ENCODE measurements at regions not wholly inside any gene's neighbourhood (a gene's known extent, or its start where the extent isn't known, plus 50 kb on each side); places are given as distances from the start of the nearest gene placed in this dataset.

DNA sequence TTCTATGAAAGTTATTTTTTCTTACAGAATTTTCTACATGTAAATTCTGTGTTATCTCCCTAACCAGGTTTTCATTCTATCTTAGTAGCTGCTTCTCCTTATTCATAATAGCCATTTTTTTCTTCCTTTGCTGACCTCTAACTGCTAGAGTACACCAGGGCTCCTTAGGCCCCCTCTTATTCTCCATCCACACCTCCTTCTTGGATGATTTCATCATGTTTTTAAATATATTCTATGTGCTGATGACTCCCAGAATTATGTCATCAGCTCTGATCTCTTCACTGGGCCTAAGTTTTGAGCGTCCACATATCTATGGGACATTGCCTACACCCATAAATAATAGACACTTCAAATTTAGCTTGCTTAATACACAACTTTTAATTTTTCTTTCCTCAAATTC is 721.5 kb downstream of the SLC16A7 start:
- H3K23ac ChIP-seq (ENCODE audit: low read length), result no peak overlapping the region
- no peaks in the 10 kb centered on the region for H3K79me1 ChIP-seq (ENCODE audit: low read length)
- H3K56ac ChIP-seq (ENCODE audit: low read length), result no peak overlapping the region
- no peak overlapping the region for H2BK120ac ChIP-seq (ENCODE audit: low read depth, low read length)
- H3K27me3 ChIP-seq (ENCODE audit: insufficient read depth, low read length, poor library complexity), result no peaks in the 10 kb centered on the region
- DNase-seq, result no peak
- H2BK5ac ChIP-seq (ENCODE audit: low read length), result no peak overlapping the region
- no peak overlapping the region for H2AK5ac ChIP-seq (ENCODE audit: low read length)
- no peak overlapping the region for H3K18ac ChIP-seq (ENCODE audit: low read length)
- H3K4me2 ChIP-seq (ENCODE audit: low read length), result no peak overlapping the region
- H3K4ac ChIP-seq (ENCODE audit: low read depth, low read length), result no peak overlapping the region
- no peaks in the 10 kb centered on the region for H3K4me1 ChIP-seq (ENCODE audit: control insufficient read depth, low read depth, low read length)
- H3K9ac ChIP-seq (ENCODE audit: low read length), result no peak overlapping the region
- no peak overlapping the region for H4K5ac ChIP-seq (ENCODE audit: low read length)
- H3K27ac ChIP-seq (ENCODE audit: low read depth, low read length), result no peak overlapping the region
- H3K4me3 ChIP-seq (ENCODE audit: low read length), result no peak overlapping the region
- WGBS (ENCODE audit: extremely low coverage, insufficient coverage, low lambda C conversion rate), result no CpG with 5 or more reads among the region's 1 CpG
- H3K36me3 ChIP-seq (ENCODE audit: control insufficient read depth, insufficient read depth, low read length), result no peaks in the 10 kb centered on the region
- H3K79me2 ChIP-seq (ENCODE audit: control insufficient read depth, insufficient read depth, low read length), result no peaks in the 10 kb centered on the region
- H4K8ac ChIP-seq (ENCODE audit: low read depth, low read length), result no peak overlapping the region
- no peak overlapping the region for H2BK15ac ChIP-seq (replicated peaks; ENCODE audit: low read depth)

DNA sequence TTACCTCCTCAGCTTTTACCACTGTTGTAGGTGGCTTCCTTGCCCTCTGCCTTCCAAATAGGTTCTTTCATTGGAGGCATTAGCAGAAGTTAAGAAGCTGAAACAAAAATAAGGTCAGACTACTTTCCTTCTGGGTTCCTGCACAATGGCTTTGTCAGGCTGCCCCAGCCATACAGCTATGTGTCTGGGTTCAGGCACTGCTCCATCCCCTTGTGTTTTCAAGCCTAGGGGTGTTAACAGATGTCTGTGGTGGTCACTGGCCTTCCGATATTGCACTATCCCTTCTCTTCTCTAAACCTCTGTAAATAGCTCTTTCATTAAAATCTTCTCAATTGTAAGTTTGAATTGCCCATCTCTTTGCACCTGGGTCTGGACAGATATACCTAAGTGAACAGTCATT is 728.9 kb downstream of the SLC16A7 start:
- Histone ChIP-seq H3K79me1 (ENCODE audit: low read length) (no peaks in the 10 kb centered on the region), H3K4ac (ENCODE audit: low read depth, low read length) (no peak overlapping the region), H3K79me2 (ENCODE audit: control insufficient read depth, insufficient read depth, low read length) (no peaks in the 10 kb centered on the region), H3K4me3 (ENCODE audit: low read length) (no peak overlapping the region), H2BK5ac (ENCODE audit: low read length) (no peak overlapping the region), H3K4me2 (ENCODE audit: low read length) (no peak overlapping the region), H3K23ac (ENCODE audit: low read length) (no peak overlapping the region), H3K27ac (ENCODE audit: low read depth, low read length) (no peak overlapping the region), H4K5ac (ENCODE audit: low read length) (no peak overlapping the region), H3K36me3 (ENCODE audit: control insufficient read depth, insufficient read depth, low read length) (no peaks in the 10 kb centered on the region), H3K18ac (ENCODE audit: low read length) (no peak overlapping the region), H2AK5ac (ENCODE audit: low read length) (no peak overlapping the region), H3K4me1 (ENCODE audit: control insufficient read depth, low read depth, low read length) (no peaks in the 10 kb centered on the region), H4K8ac (ENCODE audit: low read depth, low read length) (no peak overlapping the region), H3K56ac (ENCODE audit: low read length) (no peak overlapping the region), H3K27me3 (ENCODE audit: insufficient read depth, low read length, poor library complexity) (no peaks in the 10 kb centered on the region), H2BK15ac (replicated peaks; ENCODE audit: low read depth) (no peak overlapping the region), H2BK120ac (ENCODE audit: low read depth, low read length) (no peak overlapping the region), H3K9ac (ENCODE audit: low read length) (no peak overlapping the region)
- WGBS (ENCODE audit: extremely low coverage, insufficient coverage, low lambda C conversion rate), result no CpG with 5 or more reads among the region's 1 CpG
- DNase-seq, result no peak

DNA sequence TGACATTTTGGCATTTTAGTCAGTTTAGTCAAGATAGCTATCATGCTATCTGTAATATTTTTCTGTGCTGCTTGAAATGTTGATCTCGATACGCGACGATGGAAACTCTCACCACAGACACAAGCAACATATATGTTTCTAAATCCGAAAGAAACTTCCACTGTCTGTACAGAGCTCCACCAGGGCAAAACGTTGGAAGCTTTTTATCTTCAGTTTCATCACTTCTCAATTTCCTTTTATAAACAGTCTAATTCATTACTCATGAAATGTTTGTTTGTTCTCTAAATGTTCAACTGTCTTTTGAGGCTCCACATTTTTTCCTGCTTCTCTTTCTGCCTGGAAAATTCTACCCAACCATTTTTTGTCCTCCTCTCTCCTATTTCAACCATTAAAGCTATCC is 737.6 kb downstream of the SLC16A7 start:
- no peaks in the 10 kb centered on the region for H3K27me3 ChIP-seq (ENCODE audit: insufficient read depth, low read length, poor library complexity)
- no peak overlapping the region for H2BK120ac ChIP-seq (ENCODE audit: low read depth, low read length)
- no peak overlapping the region for H3K4me2 ChIP-seq (ENCODE audit: low read length)
- H3K23ac ChIP-seq (ENCODE audit: low read length), result no peak overlapping the region
- no peak overlapping the region for H3K56ac ChIP-seq (ENCODE audit: low read length)
- H3K79me2 ChIP-seq (ENCODE audit: control insufficient read depth, insufficient read depth, low read length), result no peaks in the 10 kb centered on the region
- H3K9ac ChIP-seq (ENCODE audit: low read length), result no peak overlapping the region
- H2BK5ac ChIP-seq (ENCODE audit: low read length), result no peak overlapping the region
- no peak overlapping the region for H2AK5ac ChIP-seq (ENCODE audit: low read length)
- no peak overlapping the region for H2BK15ac ChIP-seq (replicated peaks; ENCODE audit: low read depth)
- no peak overlapping the region for H3K4me3 ChIP-seq (ENCODE audit: low read length)
- no peak overlapping the region for H3K18ac ChIP-seq (ENCODE audit: low read length)
- H4K5ac ChIP-seq (ENCODE audit: low read length), result no peak overlapping the region
- H3K36me3 ChIP-seq (ENCODE audit: control insufficient read depth, insufficient read depth, low read length), result no peaks in the 10 kb centered on the region
- H4K8ac ChIP-seq (ENCODE audit: low read depth, low read length), result no peak overlapping the region
- WGBS (ENCODE audit: extremely low coverage, insufficient coverage, low lambda C conversion rate), result no CpG with 5 or more reads among the region's 6 CpGs
- H3K4me1 ChIP-seq (ENCODE audit: control insufficient read depth, low read depth, low read length), result no peaks in the 10 kb centered on the region
- no peaks in the 10 kb centered on the region for H3K79me1 ChIP-seq (ENCODE audit: low read length)
- DNase-seq, result no peak
- H3K4ac ChIP-seq (ENCODE audit: low read depth, low read length), result no peak overlapping the region
- H3K27ac ChIP-seq (ENCODE audit: low read depth, low read length), result no peak overlapping the region

DNA sequence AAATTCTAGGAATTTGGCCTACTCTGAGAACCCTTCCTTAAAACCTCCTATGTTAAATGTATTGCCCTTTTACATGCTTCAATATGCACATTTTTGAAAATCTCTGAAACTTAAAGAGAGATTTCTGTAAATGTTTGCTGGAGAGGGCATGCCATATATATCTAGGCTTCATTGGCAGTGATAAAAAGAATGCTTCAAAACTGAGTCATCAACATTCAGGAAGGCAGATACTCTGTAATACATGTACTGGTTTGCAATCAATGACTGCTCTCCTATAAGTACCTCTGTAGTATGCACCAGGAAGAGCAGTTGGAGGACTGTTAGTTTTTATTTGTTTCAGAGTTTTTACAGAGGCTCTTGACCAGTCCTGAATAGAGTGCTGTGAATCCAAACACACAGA is 739.9 kb downstream of the SLC16A7 start:
- no peak overlapping the region for H3K27ac ChIP-seq (ENCODE audit: low read depth, low read length)
- H2BK120ac ChIP-seq (ENCODE audit: low read depth, low read length), result no peak overlapping the region
- H2BK15ac ChIP-seq (replicated peaks; ENCODE audit: low read depth), result no peak overlapping the region
- no peak overlapping the region for H3K4me3 ChIP-seq (ENCODE audit: low read length)
- H3K56ac ChIP-seq (ENCODE audit: low read length), result no peak overlapping the region
- no peak overlapping the region for H4K5ac ChIP-seq (ENCODE audit: low read length)
- no peaks in the 10 kb centered on the region for H3K36me3 ChIP-seq (ENCODE audit: control insufficient read depth, insufficient read depth, low read length)
- no peak overlapping the region for H2AK5ac ChIP-seq (ENCODE audit: low read length)
- no peak overlapping the region for H2BK5ac ChIP-seq (ENCODE audit: low read length)
- H3K9ac ChIP-seq (ENCODE audit: low read length), result no peak overlapping the region
- no peak overlapping the region for H3K23ac ChIP-seq (ENCODE audit: low read length)
- H3K4me2 ChIP-seq (ENCODE audit: low read length), result no peak overlapping the region
- DNase-seq, result peak; percentile 43
- H4K8ac ChIP-seq (ENCODE audit: low read depth, low read length), result no peak overlapping the region
- H3K79me2 ChIP-seq (ENCODE audit: control insufficient read depth, insufficient read depth, low read length), result no peaks in the 10 kb centered on the region
- H3K18ac ChIP-seq (ENCODE audit: low read length), result no peak overlapping the region
- H3K27me3 ChIP-seq (ENCODE audit: insufficient read depth, low read length, poor library complexity), result no peaks in the 10 kb centered on the region
- no peak overlapping the region for H3K4ac ChIP-seq (ENCODE audit: low read depth, low read length)
- no peaks in the 10 kb centered on the region for H3K4me1 ChIP-seq (ENCODE audit: control insufficient read depth, low read depth, low read length)
- H3K79me1 ChIP-seq (ENCODE audit: low read length), result no peaks in the 10 kb centered on the region

DNA sequence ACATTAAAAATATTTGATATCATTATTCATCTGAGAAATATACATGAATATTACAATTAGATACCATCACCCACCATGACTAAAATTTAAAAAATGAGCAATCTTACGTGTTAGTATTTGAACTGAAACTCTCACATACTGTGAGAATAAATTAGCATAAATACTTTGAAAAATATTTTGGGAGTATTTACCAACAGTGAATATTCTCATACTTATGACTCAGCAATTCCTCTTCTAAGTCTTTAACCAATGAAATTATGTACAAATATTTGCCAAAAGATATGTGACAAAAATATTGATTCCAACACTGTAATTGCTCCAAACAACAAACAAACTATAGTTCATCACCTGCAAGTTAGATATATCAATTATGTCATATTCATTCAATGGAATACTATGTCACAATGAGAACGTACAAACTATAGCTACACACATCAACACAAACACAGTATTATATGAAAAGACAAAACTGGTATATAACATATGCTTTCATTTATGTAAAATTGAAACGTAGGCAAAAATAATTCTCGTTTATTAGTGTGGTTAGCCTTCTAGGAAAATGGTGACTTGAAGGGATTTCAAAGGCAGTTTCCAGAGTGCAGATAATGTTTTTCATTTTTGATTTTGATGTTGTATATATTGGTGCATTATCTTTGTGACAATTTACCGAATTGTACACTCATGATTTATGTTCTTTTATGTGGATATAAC is 742.2 kb downstream of the SLC16A7 start:
- Histone ChIP-seq H3K27me3 (ENCODE audit: insufficient read depth, low read length, poor library complexity) (no peaks in the 10 kb centered on the region), H3K79me1 (ENCODE audit: low read length) (no peaks in the 10 kb centered on the region)

DNA sequence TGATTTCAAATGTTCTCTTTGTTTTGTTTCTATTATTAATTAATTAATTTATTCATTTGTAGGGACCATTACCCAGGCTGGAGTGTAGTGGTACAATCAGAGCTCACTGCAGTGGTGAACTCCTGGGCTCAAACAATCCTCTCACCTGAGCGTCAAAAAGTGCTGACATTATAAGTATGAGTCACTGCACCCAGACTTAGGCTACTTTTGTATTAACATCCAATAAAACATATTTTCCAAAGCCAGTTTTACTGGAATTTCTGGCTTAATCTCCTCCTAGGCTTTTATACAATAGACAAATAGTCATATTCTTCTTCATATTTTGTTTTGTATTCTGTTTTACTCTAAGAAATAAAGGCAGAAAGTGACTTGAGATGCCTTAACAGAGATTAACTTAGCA is 749.6 kb downstream of the SLC16A7 start:
- Histone ChIP-seq H3K23ac (ENCODE audit: low read length) (no peak overlapping the region), H4K8ac (ENCODE audit: low read depth, low read length) (no peak overlapping the region), H2BK5ac (ENCODE audit: low read length) (no peak overlapping the region), H3K4me3 (ENCODE audit: low read length) (no peak overlapping the region), H3K79me1 (ENCODE audit: low read length) (no peaks in the 10 kb centered on the region), H3K18ac (ENCODE audit: low read length) (no peak overlapping the region), H3K27ac (ENCODE audit: low read depth, low read length) (no peak overlapping the region), H3K9ac (ENCODE audit: low read length) (no peak overlapping the region), H3K36me3 (ENCODE audit: control insufficient read depth, insufficient read depth, low read length) (no peaks in the 10 kb centered on the region), H2BK15ac (replicated peaks; ENCODE audit: low read depth) (no peak overlapping the region), H3K4me1 (ENCODE audit: control insufficient read depth, low read depth, low read length) (no peaks in the 10 kb centered on the region), H3K79me2 (ENCODE audit: control insufficient read depth, insufficient read depth, low read length) (no peaks in the 10 kb centered on the region), H2AK5ac (ENCODE audit: low read length) (no peak overlapping the region), H3K4me2 (ENCODE audit: low read length) (no peak overlapping the region), H2BK120ac (ENCODE audit: low read depth, low read length) (no peak overlapping the region), H3K27me3 (ENCODE audit: insufficient read depth, low read length, poor library complexity) (no peaks in the 10 kb centered on the region), H4K5ac (ENCODE audit: low read length) (no peak overlapping the region), H3K4ac (ENCODE audit: low read depth, low read length) (no peak overlapping the region), H3K56ac (ENCODE audit: low read length) (no peak overlapping the region)
- no peak for DNase-seq
- WGBS (ENCODE audit: extremely low coverage, insufficient coverage, low lambda C conversion rate), result no CpG with 5 or more reads among the region's 1 CpG

More for the DNA sequence above, 742.2 kb downstream of the SLC16A7 start:
- Histone ChIP-seq H3K4me1 (ENCODE audit: control insufficient read depth, low read depth, low read length) (no peaks in the 10 kb centered on the region), H2AK5ac (ENCODE audit: low read length) (no peak overlapping the region), H3K4me2 (ENCODE audit: low read length) (no peak overlapping the region), H3K23ac (ENCODE audit: low read length) (no peak overlapping the region), H2BK120ac (ENCODE audit: low read depth, low read length) (no peak overlapping the region), H3K9ac (ENCODE audit: low read length) (no peak overlapping the region), H3K18ac (ENCODE audit: low read length) (no peak overlapping the region), H3K36me3 (ENCODE audit: control insufficient read depth, insufficient read depth, low read length) (no peaks in the 10 kb centered on the region), H3K56ac (ENCODE audit: low read length) (no peak overlapping the region), H3K4ac (ENCODE audit: low read depth, low read length) (no peak overlapping the region), H4K8ac (ENCODE audit: low read depth, low read length) (no peak overlapping the region), H4K5ac (ENCODE audit: low read length) (no peak overlapping the region), H3K4me3 (ENCODE audit: low read length) (no peak overlapping the region), H2BK5ac (ENCODE audit: low read length) (no peak overlapping the region), H3K79me2 (ENCODE audit: control insufficient read depth, insufficient read depth, low read length) (no peaks in the 10 kb centered on the region), H3K27ac (ENCODE audit: low read depth, low read length) (no peak overlapping the region), H2BK15ac (replicated peaks; ENCODE audit: low read depth) (no peak overlapping the region)
- no peak for DNase-seq
- no CpG with 5 or more reads among the region's 5 CpGs for WGBS (ENCODE audit: extremely low coverage, insufficient coverage, low lambda C conversion rate)
